RWPE1 (cell line): ENCODE measurements at regions not wholly inside any gene's neighbourhood (a gene's known extent, or its start where the extent isn't known, plus 50 kb on each side); places are given as distances from the start of the nearest gene placed in this dataset.

Experiments used
- CTCF ChIA-PET: fragments of 350-600 bp; sonication (Branson Sonifier 250); formaldehyde crosslinking; extraction: SDS; loops from one replicate; lab custom pipeline; 2021; lab: Yijun Ruan, JAX
- POLR2A ChIA-PET: fragments of 400-600 bp; formaldehyde crosslinking; extraction: SDS; loops from one replicate; lab custom pipeline; 2020; ENCODE audit warnings: antibody characterized with exemption; ENCODE audit not compliant: low non-redundant PET; lab: Yijun Ruan, JAX
- DNase-seq: peaks from one replicate; pipeline ENCODE4 v3.0.0; 2012; ENCODE audit warnings: low spot score
- H3K27ac ChIP-seq: fragments of 450-650 bp; 2 replicates; pipeline ENCODE4 v1.5.1; 2017
- CTCF ChIP-seq: fragments of 450-650 bp; conservative IDR thresholded peaks from 2 replicates; pipeline ENCODE4 v1.5.1; 2017; ENCODE audit warnings: low read depth, mild to moderate bottlenecking

GRCh38 chr9:8207596-8207995 is 408.0 kb upstream of the DMAC1 start:
- H3K27ac ChIP-seq = no peak overlapping the region
- TF ChIP-seq CTCF = no peak
- ChIA-PET CTCF (no interaction called here), POLR2A (no interaction called here)
- no peak for DNase-seq

- no peak for TF ChIP-seq CTCF
- ChIA-PET POLR2A (no interaction called here), CTCF (no interaction called here)
- H3K27ac ChIP-seq = no peak overlapping the region
- no peak for DNase-seq
Measured at GRCh38 chr9:8206720-8207119, 407.1 kb upstream of the DMAC1 start.

GRCh38 chr9:8205576-8205975 is 406.0 kb upstream of the DMAC1 start:
- no peak for TF ChIP-seq CTCF
- CTCF ChIA-PET = interaction anchor here (0.6 kb wide), 1 partner anchor 290 kb away, joined by 4 read pairs; no protein-coding TSS in a partner anchor
- H3K27ac ChIP-seq = no peak overlapping the region
- POLR2A ChIA-PET = no interaction called here
- DNase-seq = no peak

- no peak overlapping the region for H3K27ac ChIP-seq
- no peak for TF ChIP-seq CTCF
- DNase-seq = no peak
- CTCF ChIA-PET = no interaction called here
- POLR2A ChIA-PET = no interaction called here
Measured at GRCh38 chr9:8189881-8190280, 390.3 kb upstream of the DMAC1 start.

- DNase-seq = no peak
- TF ChIP-seq CTCF = no peak
- POLR2A ChIA-PET = no interaction called here
- CTCF ChIA-PET = interaction anchor here (0.7 kb wide), 1 partner anchor 109 kb away, joined by 6 read pairs; no protein-coding TSS in a partner anchor
- H3K27ac ChIP-seq = no peak overlapping the region
Measured at GRCh38 chr9:8188723-8189407, 389.3 kb upstream of the DMAC1 start.

- no peak for TF ChIP-seq CTCF
- CTCF ChIA-PET = no interaction called here
- POLR2A ChIA-PET = no interaction called here
- no peak overlapping the region for H3K27ac ChIP-seq
- no peak for DNase-seq
Measured at GRCh38 chr9:8186560-8186959, 387.0 kb upstream of the DMAC1 start.
